ENCODE measurements at regions not wholly inside any gene's neighbourhood (a gene's known extent, or its start where the extent isn't known, plus 50 kb on each side); places are given as distances from the start of the nearest gene placed in this dataset.

- TF ChIP-seq, protein P1, sequence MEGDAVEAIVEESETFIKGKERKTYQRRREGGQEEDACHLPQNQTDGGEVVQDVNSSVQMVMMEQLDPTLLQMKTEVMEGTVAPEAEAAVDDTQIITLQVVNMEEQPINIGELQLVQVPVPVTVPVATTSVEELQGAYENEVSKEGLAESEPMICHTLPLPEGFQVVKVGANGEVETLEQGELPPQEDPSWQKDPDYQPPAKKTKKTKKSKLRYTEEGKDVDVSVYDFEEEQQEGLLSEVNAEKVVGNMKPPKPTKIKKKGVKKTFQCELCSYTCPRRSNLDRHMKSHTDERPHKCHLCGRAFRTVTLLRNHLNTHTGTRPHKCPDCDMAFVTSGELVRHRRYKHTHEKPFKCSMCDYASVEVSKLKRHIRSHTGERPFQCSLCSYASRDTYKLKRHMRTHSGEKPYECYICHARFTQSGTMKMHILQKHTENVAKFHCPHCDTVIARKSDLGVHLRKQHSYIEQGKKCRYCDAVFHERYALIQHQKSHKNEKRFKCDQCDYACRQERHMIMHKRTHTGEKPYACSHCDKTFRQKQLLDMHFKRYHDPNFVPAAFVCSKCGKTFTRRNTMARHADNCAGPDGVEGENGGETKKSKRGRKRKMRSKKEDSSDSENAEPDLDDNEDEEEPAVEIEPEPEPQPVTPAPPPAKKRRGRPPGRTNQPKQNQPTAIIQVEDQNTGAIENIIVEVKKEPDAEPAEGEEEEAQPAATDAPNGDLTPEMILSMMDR (IDR thresholded peaks at IDR 0.05): no peak
- TF ChIP-seq POLR2A (IDR thresholded peaks at IDR 0.05): no peak
Observed at GRCh38 chr11:80435345-80435744, 994.5 kb upstream of the TENM4 start.

Data from Peyer's patch (tissue), 4 donors.